Naive thymus-derived CD4-positive, alpha-beta T cell (primary cell): ENCODE measurements at regions not wholly inside any gene's neighbourhood (a gene's known extent, or its start where the extent isn't known, plus 50 kb on each side); places are given as distances from the start of the nearest gene placed in this dataset.

Experiments
- ATAC-seq: fragments of 150-1000 bp; cut with Tn5 transposase; 2 replicates; pipeline ENCODE4 v1.10.0; 2021; ENCODE audit warnings: mild to moderate bottlenecking, moderate library complexity
- CTCF ChIA-PET: fragments of 350-600 bp; sonication (Branson Sonifier 250); formaldehyde crosslinking; loops from one replicate; lab custom pipeline; 2021; ENCODE audit warnings: antibody characterized with exemption; lab: Charles Lee
- POLR2A ChIA-PET: fragments of 350-600 bp; sonication (Branson Sonifier 250); formaldehyde crosslinking; loops from one replicate; lab custom pipeline; 2021; ENCODE audit warnings: antibody characterized with exemption, inconsistent platforms; lab: Charles Lee
- DNase-seq, 9 donors: peaks; one replicate each; pipeline versions ENCODE4 v3.0.0 to v3.0.0-alpha.2; 2020 to 2022; ENCODE audit warnings: mixed read lengths in 1 of 9
- H3K27ac ChIP-seq: one replicate; pipeline ENCODE4 v1.7.0; 2013; ENCODE audit warnings: mild to moderate bottlenecking, low read depth, low read length, moderate library complexity
- H3K27me3 ChIP-seq, 2 donors: one replicate each; pipeline ENCODE4 v1.7.0; 2013; ENCODE audit warnings: low read length in 2 of 2, mild to moderate bottlenecking in 2 of 2, moderate library complexity in 2 of 2; ENCODE audit not compliant: control insufficient read depth in 2 of 2, insufficient read depth in 2 of 2
- H3K36me3 ChIP-seq, 3 experiments: 1 replicate in 2 of 3; 2 replicates in 1 of 3; pipeline ENCODE4 v1.7.0; 2013; ENCODE audit warnings: low read length in 3 of 3, mild to moderate bottlenecking in 3 of 3, moderate library complexity in 1 of 3; ENCODE audit not compliant: insufficient read depth in 3 of 3, control insufficient read depth in 2 of 3
- H3K4me1 ChIP-seq, 2 donors: one replicate each; pipeline ENCODE4 v1.7.0; 2013; ENCODE audit warnings: low read length in 2 of 2, mild to moderate bottlenecking in 2 of 2, moderate library complexity in 1 of 2; ENCODE audit not compliant: control insufficient read depth in 2 of 2, insufficient read depth in 2 of 2
- H3K4me3 ChIP-seq: 2 replicates; pipeline ENCODE4 v1.7.0; 2013; ENCODE audit warnings: mild to moderate bottlenecking, low read length
- H3K9me3 ChIP-seq, 3 experiments: 1 replicate in 2 of 3; 2 replicates in 1 of 3; pipeline ENCODE4 v1.7.0; 2013; ENCODE audit warnings: low read length in 3 of 3; ENCODE audit not compliant: control insufficient read depth in 2 of 3
- H3K27ac Mint-ChIP-seq, 9 donors: one replicate each; pipeline ENCODE4 v1.8.0; 2020 to 2022; ENCODE audit warnings: mixed read lengths in 9 of 9, mild to moderate bottlenecking in 8 of 9, moderate library complexity in 5 of 9, inconsistent platforms in 2 of 9
- H3K27me3 Mint-ChIP-seq, 5 donors: one replicate each; pipeline ENCODE4 v1.8.0; 2021 to 2022; ENCODE audit warnings: mixed read lengths in 5 of 5, mild to moderate bottlenecking in 1 of 5
- H3K36me3 Mint-ChIP-seq, 5 donors: one replicate each; pipeline ENCODE4 v1.8.0; 2020 to 2022; ENCODE audit warnings: mixed read lengths in 5 of 5, mild to moderate bottlenecking in 3 of 5, inconsistent platforms in 1 of 5
- H3K4me1 Mint-ChIP-seq, 7 donors: one replicate each; pipeline ENCODE4 v1.8.0; 2020 to 2022; ENCODE audit warnings: mixed read lengths in 7 of 7, mild to moderate bottlenecking in 3 of 7, inconsistent platforms in 1 of 7
- H3K4me3 Mint-ChIP-seq, 10 donors: one replicate each; pipeline ENCODE4 v1.8.0; 2020 to 2022; ENCODE audit warnings: mild to moderate bottlenecking in 10 of 10, mixed read lengths in 10 of 10, moderate library complexity in 6 of 10, inconsistent platforms in 2 of 10
- H3K9me3 Mint-ChIP-seq, 11 donors: one replicate each; pipeline ENCODE4 v1.8.0; 2020 to 2022; ENCODE audit warnings: mixed read lengths in 11 of 11, mild to moderate bottlenecking in 4 of 11, inconsistent platforms in 1 of 11, moderate library complexity in 1 of 11
- intact Hi-C, 2 donors: fragments of 100-400 bp; cut with micrococcal nuclease; formaldehyde crosslinking; loops; one replicate each; pipeline ENCODE4 v1.15.1; 2023

DNA sequence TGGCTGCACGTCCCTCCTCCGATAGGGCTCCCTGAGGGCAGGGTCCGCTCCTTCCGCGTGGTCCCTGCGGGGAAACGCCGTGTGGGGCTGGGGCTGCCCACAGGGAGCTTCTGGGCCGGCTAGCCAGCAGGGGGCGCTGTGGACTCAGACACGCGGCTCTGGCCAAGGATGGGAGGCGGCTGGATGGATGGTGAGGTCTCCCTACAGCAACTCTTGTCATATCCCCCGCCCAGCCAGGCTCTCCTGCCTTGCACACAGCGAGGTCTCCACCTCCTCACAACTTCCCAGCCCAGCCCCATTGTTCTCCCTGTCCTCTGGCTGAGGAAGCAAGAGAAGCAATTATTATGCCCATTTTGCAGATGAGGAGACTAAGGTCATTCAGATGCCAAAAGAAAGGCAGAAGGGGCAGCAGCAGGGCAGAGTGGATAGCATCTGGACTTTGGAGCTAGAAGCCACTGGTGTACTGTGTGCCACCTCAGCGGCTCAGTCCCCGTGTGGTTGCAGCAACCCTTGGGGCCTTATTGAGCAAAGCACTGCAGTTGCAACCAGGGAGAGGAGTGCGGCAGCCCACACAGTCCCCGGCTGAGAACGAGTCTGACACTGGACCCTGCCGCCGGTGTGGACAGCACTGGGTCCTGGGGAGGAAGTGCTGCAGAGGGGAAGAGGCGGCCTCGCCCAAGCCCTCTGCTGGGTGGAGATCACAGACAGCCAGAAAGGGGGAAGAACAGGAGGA, 99.0 kb downstream of the ZFP36L2 start:
- ChIA-PET POLR2A (interaction anchor here (0.6 to 37.0 kb wide), 7 partner anchors 9 to 110 kb away, joined by 3 to 1771 read pairs (median 5); partner anchors contain the start of gene ZFP36L2), CTCF (interaction anchor here (0.7 to 13.3 kb wide), 13 partner anchors 11 to 451 kb away, joined by 3 to 203 read pairs (median 4); partner anchors contain the start of gene ZFP36L2)
- Mint-ChIP-seq H3K27ac (peak overlapping the region; percentile 88 to 100 (median 98)), H3K36me3 (peaks cover 0 to 25% (median 0%) of the 10 kb centered on the region in 5 donors), H3K9me3 (peaks cover 0 to 2% (median 0%) of the 10 kb centered on the region in 11 donors), H3K27me3 (no peaks in the 10 kb centered on the region), H3K4me3 (peak overlapping the region; percentile 1 to 86 (median 58)), H3K4me1 (peaks cover 63 to 90% (median 84%) of the 10 kb centered on the region in 7 donors)
- intact Hi-C loops: loop anchor here (1.0 to 5.0 kb wide), 5 partner anchors 102 to 415 kb away; no protein-coding TSS in a partner anchor
- peak; percentile 47 for ATAC-seq
- Histone ChIP-seq H3K27me3 (no peaks in the 10 kb centered on the region), H3K9me3 (no peaks in the 10 kb centered on the region), H3K4me1 (peaks cover 53 to 78% of the 10 kb centered on the region in 2 donors), H3K27ac (peak overlapping the region; percentile 55), H3K36me3 (no peaks in the 10 kb centered on the region), H3K4me3 (no peak overlapping the region)
- DNase-seq: peak; percentile 68 to 94 (median 80)

DNA sequence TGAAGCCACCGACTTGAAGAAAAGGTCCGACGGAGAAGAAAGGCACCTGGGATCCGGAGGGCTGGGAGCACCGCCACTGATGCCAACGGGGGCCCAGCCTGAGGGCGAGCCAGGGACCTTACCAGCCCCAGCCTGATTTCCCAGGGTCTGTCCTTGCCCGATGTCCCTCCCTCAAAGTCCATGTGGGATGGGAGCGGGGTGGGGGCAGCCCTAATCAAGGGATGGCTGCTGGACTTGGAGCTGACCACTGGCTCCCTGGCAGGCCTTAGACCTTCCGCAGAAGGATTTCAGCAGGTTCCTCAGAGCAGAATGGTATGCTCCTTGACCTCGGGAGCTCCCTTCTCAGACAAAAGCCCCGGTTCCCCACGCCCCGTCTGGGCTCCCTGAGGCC, 99.6 kb downstream of the ZFP36L2 start:
- Histone ChIP-seq H3K27ac (no peak overlapping the region), H3K36me3 (no peaks in the 10 kb centered on the region), H3K27me3 (no peaks in the 10 kb centered on the region), H3K4me1 (peaks cover 47 to 73% of the 10 kb centered on the region in 2 donors), H3K4me3 (no peak overlapping the region), H3K9me3 (no peaks in the 10 kb centered on the region)
- ChIA-PET CTCF (interaction anchor here (0.7 to 13.3 kb wide), 11 partner anchors 12 to 451 kb away, joined by 3 to 203 read pairs (median 4); partner anchors contain the start of gene ZFP36L2), POLR2A (interaction anchor here (0.8 to 37.0 kb wide), 6 partner anchors 9 to 95 kb away, joined by 3 to 1771 read pairs (median 62); partner anchors contain the start of gene ZFP36L2)
- intact Hi-C loops: loop anchor here (1.0 to 5.0 kb wide), 5 partner anchors 102 to 415 kb away; no protein-coding TSS in a partner anchor
- Mint-ChIP-seq H3K27me3 (no peaks in the 10 kb centered on the region), H3K9me3 (peaks cover 0 to 2% (median 0%) of the 10 kb centered on the region in 11 donors), H3K36me3 (peaks cover 0 to 28% (median 0%) of the 10 kb centered on the region in 5 donors), H3K4me3 (no peak overlapping the region), H3K27ac (no peak overlapping the region), H3K4me1 (peaks cover 59 to 90% (median 82%) of the 10 kb centered on the region in 7 donors)
- ATAC-seq (no peak), DNase-seq (no peak)

DNA sequence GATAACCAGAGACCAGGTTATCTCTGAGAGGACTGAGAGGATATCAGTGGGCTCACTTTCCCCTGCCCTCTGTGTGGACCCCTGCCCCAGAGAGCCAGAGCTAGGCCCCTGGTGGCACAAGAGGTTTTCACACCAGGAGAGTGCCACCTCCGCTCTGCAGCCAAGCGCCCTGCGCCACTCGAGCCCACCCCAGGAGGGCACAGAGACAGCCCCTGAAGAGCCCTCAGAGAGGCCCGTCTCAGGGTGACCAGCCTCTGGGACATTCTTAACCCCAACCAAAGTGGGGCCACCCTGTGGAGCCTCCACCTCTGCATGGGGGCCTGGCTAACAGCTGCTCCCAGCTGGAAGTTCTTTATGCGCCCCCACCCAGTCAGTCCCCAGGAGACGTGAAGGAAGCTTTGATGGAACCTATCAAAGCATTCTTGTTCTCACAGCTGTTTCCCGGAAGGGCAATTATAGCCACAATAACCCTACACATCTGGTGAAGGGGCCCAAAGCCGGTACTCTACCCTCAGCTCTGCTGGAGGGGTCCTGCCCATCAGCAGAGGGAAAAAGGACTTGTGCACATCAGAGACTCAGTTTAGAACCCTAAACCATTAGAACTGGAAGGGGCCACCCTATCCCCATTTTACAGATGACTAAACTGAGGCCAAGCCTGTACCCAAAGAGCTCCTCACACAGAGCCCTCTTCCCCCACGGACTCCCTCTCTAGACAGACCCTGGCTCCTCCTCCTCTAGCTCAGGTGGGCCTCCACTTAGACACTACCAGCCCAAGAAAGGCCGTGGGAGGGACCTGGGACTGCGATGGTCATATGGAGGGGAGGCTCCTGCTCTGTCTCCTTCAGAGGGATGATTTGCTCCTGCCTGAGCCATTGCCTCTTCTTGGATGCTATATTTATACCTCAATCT, 101.1 kb downstream of the ZFP36L2 start:
- ATAC-seq (no peak), DNase-seq (no peak)

DNA sequence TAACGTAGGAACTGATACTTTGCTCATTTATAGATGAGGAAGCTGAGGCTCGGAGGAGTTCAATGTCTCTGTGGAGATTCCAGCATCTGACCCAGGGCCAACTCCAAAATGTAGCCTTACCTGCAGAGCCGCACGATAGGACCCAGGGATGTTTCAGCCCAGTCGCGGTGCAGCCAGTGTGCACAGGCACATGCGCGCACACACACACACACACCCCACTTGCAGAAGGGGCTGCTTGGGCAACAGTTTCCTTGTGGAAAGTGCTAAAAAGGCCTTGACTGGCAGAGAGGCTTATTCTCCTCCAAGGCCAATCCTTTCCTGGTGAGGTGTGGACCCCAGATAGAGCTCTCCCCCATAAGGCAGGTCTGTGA, 101.7 kb downstream of the ZFP36L2 start:
- Mint-ChIP-seq H3K9me3 (peaks cover 0 to 5% (median 2%) of the 10 kb centered on the region in 11 donors), H3K27me3 (no peaks in the 10 kb centered on the region), H3K27ac (peak overlapping the region in 7 of 9 donors; percentile 19 to 91 (median 79)), H3K4me3 (peak overlapping the region in 6 of 10 donors; percentile 29 to 69 (median 52)), H3K36me3 (peaks cover 2 to 33% (median 2%) of the 10 kb centered on the region in 5 donors), H3K4me1 (peaks cover 39 to 74% (median 61%) of the 10 kb centered on the region in 7 donors)
- Histone ChIP-seq H3K9me3 (peaks cover 0 to under 1% (median 0%) of the 10 kb centered on the region in 3 experiments), H3K27ac (no peak overlapping the region), H3K4me1 (peaks cover 29 to 51% of the 10 kb centered on the region in 2 donors), H3K27me3 (no peaks in the 10 kb centered on the region), H3K36me3 (no peaks in the 10 kb centered on the region), H3K4me3 (no peak overlapping the region)
- DNase-seq: no peak
- ChIA-PET POLR2A (interaction anchor here (1.0 to 37.0 kb wide), 6 partner anchors 10 to 360 kb away, joined by 3 to 1771 read pairs (median 4); partner anchors contain the start of gene ZFP36L2), CTCF (interaction anchor here (1.7 to 13.3 kb wide), 2 partner anchors 104 to 150 kb away, joined by 5 to 203 read pairs; partner anchors contain the start of gene ZFP36L2)
- no peak for ATAC-seq
- intact Hi-C loops: loop anchor here in 1 of 2 donors (5.0 kb wide), 2 partner anchors 152 to 177 kb away; no protein-coding TSS in a partner anchor

More for the DNA sequence above, 101.1 kb downstream of the ZFP36L2 start:
- CTCF ChIA-PET: interaction anchor here (0.6 to 13.3 kb wide), 7 partner anchors 47 to 359 kb away, joined by 3 to 203 read pairs (median 3); partner anchors contain the start of gene ZFP36L2
- Histone ChIP-seq H3K4me1 (peaks cover 35 to 58% of the 10 kb centered on the region in 2 donors), H3K27me3 (no peaks in the 10 kb centered on the region), H3K9me3 (no peaks in the 10 kb centered on the region), H3K27ac (no peak overlapping the region), H3K4me3 (no peak overlapping the region), H3K36me3 (no peaks in the 10 kb centered on the region)
- Mint-ChIP-seq H3K36me3 (peaks cover 0 to 35% (median 0%) of the 10 kb centered on the region in 5 donors), H3K4me1 (peaks cover 46 to 81% (median 68%) of the 10 kb centered on the region in 7 donors), H3K27ac (peak overlapping the region in 8 of 9 donors; percentile 11 to 91 (median 66)), H3K4me3 (peak overlapping the region in 1 of 10 donors; percentile 29), H3K9me3 (peaks cover 0 to 3% (median 0%) of the 10 kb centered on the region in 11 donors), H3K27me3 (no peaks in the 10 kb centered on the region)
- POLR2A ChIA-PET: interaction anchor here (1.0 to 37.0 kb wide), 6 partner anchors 9 to 359 kb away, joined by 3 to 1771 read pairs (median 4); partner anchors contain the start of gene ZFP36L2
- intact Hi-C loops: loop anchor here in 1 of 2 donors (5.0 kb wide), 2 partner anchors 153 to 178 kb away; no protein-coding TSS in a partner anchor

DNA sequence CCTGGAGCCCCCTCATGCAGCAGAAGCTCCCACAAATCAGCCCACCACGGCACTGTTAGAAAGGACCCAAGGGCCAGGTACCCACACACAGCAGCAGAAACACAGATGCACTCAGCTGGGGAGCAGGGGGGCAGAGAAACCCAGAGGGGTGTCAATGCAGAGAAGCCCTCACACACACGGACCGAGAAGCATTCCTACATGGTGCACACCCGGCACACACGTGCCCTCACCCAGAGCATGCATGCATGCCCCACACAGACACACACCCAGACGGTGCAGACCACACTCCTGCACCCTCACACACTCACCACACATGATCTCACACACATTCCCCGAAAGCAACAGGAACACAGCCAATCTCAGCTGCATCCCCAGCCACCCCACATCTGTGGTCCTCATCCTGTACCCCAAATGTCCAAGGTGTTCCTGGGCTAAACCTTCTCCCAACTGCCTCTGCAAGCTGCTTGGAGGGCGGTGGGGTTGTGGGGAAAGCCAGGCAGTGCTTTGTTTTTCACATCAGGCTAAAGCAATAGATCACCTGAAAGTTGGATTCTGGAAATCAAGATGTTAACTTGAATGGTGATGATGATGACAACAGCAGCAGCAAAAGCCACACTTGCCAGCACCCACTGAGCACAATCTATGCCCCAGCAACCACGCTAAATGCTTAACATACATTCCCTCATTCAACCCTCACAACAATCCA, 102.3 kb downstream of the ZFP36L2 start:
- Histone ChIP-seq H3K36me3 (no peaks in the 10 kb centered on the region), H3K9me3 (peaks cover 0 to 6% (median 3%) of the 10 kb centered on the region in 3 experiments), H3K27me3 (no peaks in the 10 kb centered on the region), H3K4me3 (no peak overlapping the region), H3K27ac (no peak overlapping the region), H3K4me1 (peaks cover 23 to 46% of the 10 kb centered on the region in 2 donors)
- DNase-seq (no peak), ATAC-seq (no peak)
- Mint-ChIP-seq H3K4me1 (peaks cover 34 to 69% (median 56%) of the 10 kb centered on the region in 7 donors), H3K9me3 (peaks cover 0 to 10% (median 5%) of the 10 kb centered on the region in 11 donors), H3K36me3 (peaks cover 5 to 37% (median 7%) of the 10 kb centered on the region in 5 donors), H3K27ac (peak overlapping the region in 8 of 9 donors; percentile 19 to 91 (median 80)), H3K27me3 (no peaks in the 10 kb centered on the region), H3K4me3 (peak overlapping the region in 9 of 10 donors; percentile 4 to 69 (median 49))
- CTCF ChIA-PET: interaction anchor here (1.7 to 13.3 kb wide), 2 partner anchors 105 to 149 kb away, joined by 5 to 203 read pairs; partner anchors contain the start of gene ZFP36L2
- intact Hi-C loops: no loop called here
- POLR2A ChIA-PET: interaction anchor here (1.0 to 37.0 kb wide), 5 partner anchors 13 to 360 kb away, joined by 3 to 1771 read pairs (median 4); partner anchors contain the start of gene ZFP36L2
